HUES48 (cell line): ENCODE measurements at regions not wholly inside any gene's neighbourhood (a gene's known extent, or its start where the extent isn't known, plus 50 kb on each side); places are given as distances from the start of the nearest gene placed in this dataset.
"Not testable (repeated sequence)": the region's sequence is repeated elsewhere in the genome, so short reads cannot be mapped to it uniquely, and the experiment has no call there.

Experiments used
- H3K27ac ChIP-seq: one replicate; pipeline ENCODE4 v1.7.0; 2013; ENCODE audit warnings: low read depth, low read length, inconsistent platforms
- H3K27me3 ChIP-seq: 2 replicates; pipeline ENCODE4 v1.6.1; 2013; ENCODE audit warnings: mild to moderate bottlenecking, low read length; ENCODE audit not compliant: control insufficient read depth, insufficient read depth
- H3K36me3 ChIP-seq: 2 replicates; pipeline ENCODE4 v1.6.1; 2013; ENCODE audit warnings: low read length; ENCODE audit not compliant: control insufficient read depth, insufficient read depth
- H3K4me1 ChIP-seq: 2 replicates; pipeline ENCODE4 v1.6.1; 2013; ENCODE audit warnings: mild to moderate bottlenecking, low read length; ENCODE audit not compliant: control insufficient read depth, insufficient read depth
- H3K4me3 ChIP-seq: 2 replicates; pipeline ENCODE4 v1.5.1; 2013; ENCODE audit warnings: mild to moderate bottlenecking, low read depth, low read length
- H3K9ac ChIP-seq: 2 replicates; pipeline ENCODE4 v1.6.1; 2013; ENCODE audit warnings: mild to moderate bottlenecking, low read depth, low read length, moderate library complexity
- H3K9me3 ChIP-seq: 2 replicates; pipeline ENCODE4 v1.6.1; 2013; ENCODE audit warnings: low read length; ENCODE audit not compliant: control insufficient read depth, insufficient read depth

- not testable (repeated sequence) for H3K9ac ChIP-seq, H3K9me3 ChIP-seq, H3K27ac ChIP-seq, H3K4me1 ChIP-seq, H3K27me3 ChIP-seq, H3K4me3 ChIP-seq, H3K36me3 ChIP-seq
Observed at GRCh38 chr3:195647912-195648702, 64.4 kb upstream of the APOD start.

GRCh38 chr3:195645872-195646271, 62.1 kb upstream of the APOD start:
- H3K36me3 ChIP-seq, H3K9ac ChIP-seq, H3K4me3 ChIP-seq, H3K4me1 ChIP-seq, H3K27ac ChIP-seq, H3K27me3 ChIP-seq, H3K9me3 ChIP-seq: not testable (repeated sequence)

GRCh38 chr3:195643245-195643644, 59.5 kb upstream of the APOD start:
- H3K9me3 ChIP-seq, H3K27me3 ChIP-seq, H3K27ac ChIP-seq, H3K9ac ChIP-seq, H3K4me1 ChIP-seq, H3K36me3 ChIP-seq, H3K4me3 ChIP-seq: not testable (repeated sequence)

- H3K9ac ChIP-seq, H3K4me3 ChIP-seq, H3K36me3 ChIP-seq, H3K4me1 ChIP-seq, H3K27ac ChIP-seq, H3K9me3 ChIP-seq, H3K27me3 ChIP-seq: not testable (repeated sequence)
Observed at GRCh38 chr3:195642311-195642710, 58.6 kb upstream of the APOD start.

GRCh38 chr3:195638456-195638855, 54.7 kb upstream of the APOD start:
- not testable (repeated sequence) for H3K27ac ChIP-seq, H3K36me3 ChIP-seq, H3K27me3 ChIP-seq, H3K9me3 ChIP-seq, H3K9ac ChIP-seq, H3K4me1 ChIP-seq, H3K4me3 ChIP-seq

- H3K36me3 ChIP-seq, H3K27me3 ChIP-seq, H3K9ac ChIP-seq, H3K4me1 ChIP-seq, H3K4me3 ChIP-seq, H3K9me3 ChIP-seq, H3K27ac ChIP-seq: not testable (repeated sequence)
Observed at GRCh38 chr3:195637473-195638233, 53.9 kb upstream of the APOD start.

- not testable (repeated sequence) for H3K27me3 ChIP-seq, H3K27ac ChIP-seq, H3K9ac ChIP-seq, H3K36me3 ChIP-seq, H3K4me3 ChIP-seq, H3K9me3 ChIP-seq, H3K4me1 ChIP-seq
Observed at GRCh38 chr3:195637011-195637410, 53.3 kb upstream of the APOD start.

GRCh38 chr3:195635898-195636685, 52.4 kb upstream of the APOD start:
- H3K27ac ChIP-seq, H3K9ac ChIP-seq: not testable (repeated sequence)

GRCh38 chr3:195635262-195635873, 51.6 kb upstream of the APOD start:
- peak overlapping the region; percentile 42; the same call in 1 of the 2 replicates for H3K4me3 ChIP-seq
- not testable (repeated sequence) for H3K9me3 ChIP-seq, H3K27me3 ChIP-seq, H3K9ac ChIP-seq, H3K4me1 ChIP-seq, H3K36me3 ChIP-seq, H3K27ac ChIP-seq

More at GRCh38 chr3:195635898-195636685, 52.4 kb upstream of the APOD start:
- H3K4me3 ChIP-seq: peak overlapping the region; percentile 42; the same call in 1 of the 2 replicates
- H3K36me3 ChIP-seq, H3K4me1 ChIP-seq, H3K27me3 ChIP-seq, H3K9me3 ChIP-seq: not testable (repeated sequence)

GRCh38 chr3:195634426-195635261, 50.9 kb upstream of the APOD start:
- not testable (repeated sequence) for H3K9ac ChIP-seq, H3K36me3 ChIP-seq, H3K27me3 ChIP-seq, H3K27ac ChIP-seq, H3K4me1 ChIP-seq, H3K9me3 ChIP-seq
- H3K4me3 ChIP-seq: peak overlapping the region; percentile 47; the same call in 1 of the 2 replicates
